Ovary (tissue), 3 donors: ENCODE measurements at regions not wholly inside any gene's neighbourhood (a gene's known extent, or its start where the extent isn't known, plus 50 kb on each side); places are given as distances from the start of the nearest gene placed in this dataset.

Experiments used
- POLR2A ChIP-seq: fragments of 450-650 bp; IDR thresholded peaks from one replicate; pipeline ENCODE4 v1.6.1; 2017; ENCODE audit warnings: antibody characterized with exemption, mild to moderate bottlenecking, moderate library complexity
- TF ChIP-seq, protein P1 (sequence below), 3 donors: fragments of 450-650 bp in 2 of 3; fragments of 200-600 bp in 1 of 3; IDR thresholded peaks; one replicate each; pipeline versions ENCODE4 v1.5.1 to v1.8.0; 2016 to 2022; ENCODE audit warnings: antibody characterized with exemption in 3 of 3, mild to moderate bottlenecking in 1 of 3
- donor health status: DM: no; HTN: no; CAD: no.

GRCh38 chr4:128470492-128471053, 183.0 kb upstream of the PGRMC2 start:
- TF ChIP-seq, protein P1, sequence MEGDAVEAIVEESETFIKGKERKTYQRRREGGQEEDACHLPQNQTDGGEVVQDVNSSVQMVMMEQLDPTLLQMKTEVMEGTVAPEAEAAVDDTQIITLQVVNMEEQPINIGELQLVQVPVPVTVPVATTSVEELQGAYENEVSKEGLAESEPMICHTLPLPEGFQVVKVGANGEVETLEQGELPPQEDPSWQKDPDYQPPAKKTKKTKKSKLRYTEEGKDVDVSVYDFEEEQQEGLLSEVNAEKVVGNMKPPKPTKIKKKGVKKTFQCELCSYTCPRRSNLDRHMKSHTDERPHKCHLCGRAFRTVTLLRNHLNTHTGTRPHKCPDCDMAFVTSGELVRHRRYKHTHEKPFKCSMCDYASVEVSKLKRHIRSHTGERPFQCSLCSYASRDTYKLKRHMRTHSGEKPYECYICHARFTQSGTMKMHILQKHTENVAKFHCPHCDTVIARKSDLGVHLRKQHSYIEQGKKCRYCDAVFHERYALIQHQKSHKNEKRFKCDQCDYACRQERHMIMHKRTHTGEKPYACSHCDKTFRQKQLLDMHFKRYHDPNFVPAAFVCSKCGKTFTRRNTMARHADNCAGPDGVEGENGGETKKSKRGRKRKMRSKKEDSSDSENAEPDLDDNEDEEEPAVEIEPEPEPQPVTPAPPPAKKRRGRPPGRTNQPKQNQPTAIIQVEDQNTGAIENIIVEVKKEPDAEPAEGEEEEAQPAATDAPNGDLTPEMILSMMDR (IDR thresholded peaks at IDR 0.05), result no peak
- TF ChIP-seq POLR2A, result no peak
